Esophagus muscularis mucosa (tissue), 4 donors: ENCODE measurements at regions not wholly inside any gene's neighbourhood (a gene's known extent, or its start where the extent isn't known, plus 50 kb on each side); places are given as distances from the start of the nearest gene placed in this dataset.

Experiments
- CTCF ChIP-seq, 3 experiments: fragments of 200-600 bp in 2 of 3; fragments of 450-650 bp in 1 of 3; sonication (generic) in 2 of 3; IDR thresholded peaks; one replicate each; pipeline ENCODE4 v1.5.1; 2017 to 2019; ENCODE audit warnings: antibody characterized with exemption in 3 of 3, mild to moderate bottlenecking in 2 of 3, moderate library complexity in 1 of 3
- EP300 ChIP-seq: sonication (generic); formaldehyde crosslinking; IDR thresholded peaks from one replicate; pipeline ENCODE4 v1.6.1; 2017; ENCODE audit warnings: antibody characterized with exemption
- POLR2A ChIP-seq: fragments of 450-650 bp; IDR thresholded peaks from one replicate; pipeline ENCODE4 v1.6.1; 2017; ENCODE audit warnings: antibody characterized with exemption, moderate library complexity, mild to moderate bottlenecking, low read depth
- POLR2AphosphoS5 ChIP-seq, 2 donors: sonication (generic); formaldehyde crosslinking; IDR thresholded peaks; one replicate each; pipeline ENCODE4 v1.6.1; 2017; ENCODE audit warnings: antibody characterized with exemption in 2 of 2

- no peak for TF ChIP-seq CTCF (IDR thresholded peaks at IDR 0.05)
- no peak for TF ChIP-seq POLR2A
- no peak for TF ChIP-seq POLR2AphosphoS5 (IDR thresholded peaks at IDR 0.05)
- no peak for TF ChIP-seq EP300
Measured at GRCh38 chr1:69441496-69441895, 126.2 kb upstream of the LRRC7 start.
